GF-D8 (cell line): ENCODE measurements at regions not wholly inside any gene's neighbourhood (a gene's known extent, or its start where the extent isn't known, plus 50 kb on each side); places are given as distances from the start of the nearest gene placed in this dataset.

Source experiments
- DNase-seq: peaks from one replicate; lab custom pipeline; 2025; lab: John Stamatoyannopoulos, UW

- DNase-seq: no peak
These were observed 1080.7 kb downstream of the TRHDE start for GRCh38 chr12:73352826-73353225.

- no peak for DNase-seq
These were observed 1089.1 kb downstream of the TRHDE start for GRCh38 chr12:73361156-73361863.

GRCh38 chr12:73361864-73362230 is 1089.7 kb downstream of the TRHDE start:
- no peak for DNase-seq

- DNase-seq: no peak
These were observed 1090.5 kb downstream of the TRHDE start for GRCh38 chr12:73362666-73363065.

- DNase-seq: no peak
These were observed 1100.7 kb downstream of the TRHDE start for GRCh38 chr12:73372856-73373255.

GRCh38 chr12:73374360-73374759 is 1102.2 kb downstream of the TRHDE start:
- DNase-seq: no peak

- no peak for DNase-seq
These were observed 1111.5 kb downstream of the TRHDE start for GRCh38 chr12:73383584-73384222.

GRCh38 chr12:73384592-73384991 is 1112.4 kb downstream of the TRHDE start:
- DNase-seq: no peak

- DNase-seq: no peak
These were observed 1118.1 kb downstream of the TRHDE start for GRCh38 chr12:73390261-73390660.

GRCh38 chr12:73413051-73413450 is 1124.6 kb upstream of the ATXN7L3B start:
- no peak for DNase-seq

- no peak for DNase-seq
These were observed 1123.7 kb upstream of the ATXN7L3B start for GRCh38 chr12:73413974-73414373.

GRCh38 chr12:73414926-73415325 is 1122.7 kb upstream of the ATXN7L3B start:
- DNase-seq: no peak

- DNase-seq: no peak
These were observed 1119.1 kb upstream of the ATXN7L3B start for GRCh38 chr12:73418541-73418940.

GRCh38 chr12:73421832-73422231 is 1115.8 kb upstream of the ATXN7L3B start:
- no peak for DNase-seq

- no peak for DNase-seq
These were observed 1113.2 kb upstream of the ATXN7L3B start for GRCh38 chr12:73424484-73424883.

- no peak for DNase-seq
These were observed 1091.8 kb upstream of the ATXN7L3B start for GRCh38 chr12:73445658-73446324.

GRCh38 chr12:73452672-73453469 is 1084.8 kb upstream of the ATXN7L3B start:
- DNase-seq: no peak

GRCh38 chr12:73460212-73460611 is 1077.4 kb upstream of the ATXN7L3B start:
- DNase-seq: no peak

GRCh38 chr12:73465106-73465505 is 1072.5 kb upstream of the ATXN7L3B start:
- DNase-seq: no peak

- no peak for DNase-seq
These were observed 1051.4 kb upstream of the ATXN7L3B start for GRCh38 chr12:73486256-73486655.

- DNase-seq: no peak
These were observed 1031.0 kb upstream of the ATXN7L3B start for GRCh38 chr12:73506611-73507010.

- DNase-seq: no peak
These were observed 1023.0 kb upstream of the ATXN7L3B start for GRCh38 chr12:73514672-73515071.

- no peak for DNase-seq
These were observed 1019.8 kb upstream of the ATXN7L3B start for GRCh38 chr12:73517859-73518258.
